ENCODE measurements at regions not wholly inside any gene's neighbourhood (a gene's known extent, or its start where the extent isn't known, plus 50 kb on each side); places are given as distances from the start of the nearest gene placed in this dataset.
"Not testable (repeated sequence)": the region's sequence is repeated elsewhere in the genome, so short reads cannot be mapped to it uniquely, and the experiment has no call there.

- Mint-ChIP-seq H3K36me3 (no peaks in the 10 kb centered on the region), H3K4me3 (no peak overlapping the region), H3K9me3 (no peaks in the 10 kb centered on the region), H3K4me1 (no peaks in the 10 kb centered on the region), H3K27me3 (no peaks in the 10 kb centered on the region), H3K27ac (no peak overlapping the region)
- peak; percentile 50 for ATAC-seq (ENCODE audit: low read depth)
- DNase-seq = no peak
- POLR2A ChIA-PET = no interaction called here
Measured at GRCh38 chr20:41734506-41734945, 116.3 kb upstream of the CHD6 start.

GRCh38 chr20:41733151-41733550, 115.0 kb upstream of the CHD6 start:
- Mint-ChIP-seq H3K27me3 (no peaks in the 10 kb centered on the region), H3K36me3 (no peaks in the 10 kb centered on the region), H3K27ac (no peak overlapping the region), H3K4me3 (no peak overlapping the region), H3K4me1 (no peaks in the 10 kb centered on the region), H3K9me3 (no peaks in the 10 kb centered on the region)
- DNase-seq (no peak), ATAC-seq (ENCODE audit: low read depth) (no peak)
- POLR2A ChIA-PET = no interaction called here

GRCh38 chr20:41731198-41731597, 113.0 kb upstream of the CHD6 start:
- ATAC-seq (ENCODE audit: low read depth); H3K36me3 Mint-ChIP-seq; H3K9me3 Mint-ChIP-seq; DNase-seq; H3K27ac Mint-ChIP-seq; H3K27me3 Mint-ChIP-seq; POLR2A ChIA-PET; H3K4me1 Mint-ChIP-seq; H3K4me3 Mint-ChIP-seq: not testable (repeated sequence)

GRCh38 chr20:41727681-41728080, 109.5 kb upstream of the CHD6 start:
- ATAC-seq (ENCODE audit: low read depth); H3K4me1 Mint-ChIP-seq; H3K27me3 Mint-ChIP-seq; DNase-seq; H3K27ac Mint-ChIP-seq; H3K4me3 Mint-ChIP-seq; POLR2A ChIA-PET; H3K36me3 Mint-ChIP-seq; H3K9me3 Mint-ChIP-seq: not testable (repeated sequence)

- H3K27ac Mint-ChIP-seq = no peak overlapping the region
Measured at GRCh38 chr20:41726727-41727126, 108.5 kb upstream of the CHD6 start.

GRCh38 chr20:41719151-41719550, 101.0 kb upstream of the CHD6 start:
- Mint-ChIP-seq H3K4me1 (no peaks in the 10 kb centered on the region), H3K4me3 (no peak overlapping the region), H3K27me3 (peaks cover 5% of the 10 kb centered on the region), H3K27ac (no peak overlapping the region), H3K9me3 (no peaks in the 10 kb centered on the region), H3K36me3 (no peaks in the 10 kb centered on the region)
- POLR2A ChIA-PET = no interaction called here
- DNase-seq (no peak), ATAC-seq (ENCODE audit: low read depth) (no peak)

More at GRCh38 chr20:41726727-41727126, 108.5 kb upstream of the CHD6 start:
- DNase-seq (no peak), ATAC-seq (ENCODE audit: low read depth) (no peak)
- Mint-ChIP-seq H3K27me3 (no peaks in the 10 kb centered on the region), H3K9me3 (no peaks in the 10 kb centered on the region), H3K4me1 (no peaks in the 10 kb centered on the region), H3K4me3 (no peak overlapping the region), H3K36me3 (no peaks in the 10 kb centered on the region)
- POLR2A ChIA-PET = no interaction called here

GRCh38 chr20:41717483-41717882, 99.3 kb upstream of the CHD6 start:
- H3K4me3 Mint-ChIP-seq = no peak overlapping the region
- no peaks in the 10 kb centered on the region for H3K9me3 Mint-ChIP-seq
- POLR2A ChIA-PET = no interaction called here
- no peaks in the 10 kb centered on the region for H3K4me1 Mint-ChIP-seq
- no peak overlapping the region for H3K27ac Mint-ChIP-seq
- ATAC-seq (ENCODE audit: low read depth) (no peak), DNase-seq (no peak)
- peaks cover 5% of the 10 kb centered on the region for H3K27me3 Mint-ChIP-seq
- no peaks in the 10 kb centered on the region for H3K36me3 Mint-ChIP-seq

- Mint-ChIP-seq H3K27ac (no peak overlapping the region), H3K4me3 (no peak overlapping the region), H3K9me3 (no peaks in the 10 kb centered on the region), H3K36me3 (no peaks in the 10 kb centered on the region), H3K27me3 (peaks cover 8% of the 10 kb centered on the region), H3K4me1 (no peaks in the 10 kb centered on the region)
- POLR2A ChIA-PET = no interaction called here
- no peak for ATAC-seq (ENCODE audit: low read depth)
- DNase-seq = no peak
Measured at GRCh38 chr20:41716911-41717310, 98.7 kb upstream of the CHD6 start.

GRCh38 chr20:41716436-41716835, 98.3 kb upstream of the CHD6 start:
- ATAC-seq (ENCODE audit: low read depth) (no peak), DNase-seq (no peak)
- H3K9me3 Mint-ChIP-seq = no peaks in the 10 kb centered on the region
- POLR2A ChIA-PET = no interaction called here
- H3K4me1 Mint-ChIP-seq = no peaks in the 10 kb centered on the region
- H3K36me3 Mint-ChIP-seq = no peaks in the 10 kb centered on the region
- H3K27me3 Mint-ChIP-seq = peaks cover 9% of the 10 kb centered on the region
- no peak overlapping the region for H3K27ac Mint-ChIP-seq
- no peak overlapping the region for H3K4me3 Mint-ChIP-seq

- H3K9me3 Mint-ChIP-seq = no peaks in the 10 kb centered on the region
- ATAC-seq (ENCODE audit: low read depth) = no peak
- no peak overlapping the region for H3K4me3 Mint-ChIP-seq
- no peaks in the 10 kb centered on the region for H3K36me3 Mint-ChIP-seq
- H3K27ac Mint-ChIP-seq = no peak overlapping the region
- no peaks in the 10 kb centered on the region for H3K4me1 Mint-ChIP-seq
- H3K27me3 Mint-ChIP-seq = peaks cover 9% of the 10 kb centered on the region
- no peak for DNase-seq
- POLR2A ChIA-PET = no interaction called here
Measured at GRCh38 chr20:41715526-41715925, 97.3 kb upstream of the CHD6 start.

- Mint-ChIP-seq H3K9me3 (no peaks in the 10 kb centered on the region), H3K36me3 (no peaks in the 10 kb centered on the region), H3K4me1 (no peaks in the 10 kb centered on the region), H3K27ac (no peak overlapping the region), H3K4me3 (no peak overlapping the region), H3K27me3 (peaks cover 9% of the 10 kb centered on the region)
- POLR2A ChIA-PET = no interaction called here
- ATAC-seq (ENCODE audit: low read depth) (no peak), DNase-seq (no peak)
Measured at GRCh38 chr20:41714030-41714429, 95.9 kb upstream of the CHD6 start.

GRCh38 chr20:41704896-41705295, 86.7 kb upstream of the CHD6 start:
- H3K4me3 Mint-ChIP-seq = no peak overlapping the region
- no peak overlapping the region for H3K27ac Mint-ChIP-seq
- POLR2A ChIA-PET = no interaction called here
- DNase-seq (no peak), ATAC-seq (ENCODE audit: low read depth) (no peak)
- H3K9me3 Mint-ChIP-seq = no peaks in the 10 kb centered on the region
- H3K4me1 Mint-ChIP-seq = no peaks in the 10 kb centered on the region
- no peaks in the 10 kb centered on the region for H3K36me3 Mint-ChIP-seq
- H3K27me3 Mint-ChIP-seq = no peaks in the 10 kb centered on the region

GRCh38 chr20:41702647-41703046, 84.5 kb upstream of the CHD6 start:
- DNase-seq = no peak
- ATAC-seq (ENCODE audit: low read depth) = no peak
- no peaks in the 10 kb centered on the region for H3K36me3 Mint-ChIP-seq
- H3K27ac Mint-ChIP-seq = no peak overlapping the region
- H3K27me3 Mint-ChIP-seq = no peaks in the 10 kb centered on the region
- H3K4me1 Mint-ChIP-seq = peaks cover under 1% of the 10 kb centered on the region
- no peak overlapping the region for H3K4me3 Mint-ChIP-seq
- POLR2A ChIA-PET = no interaction called here
- H3K9me3 Mint-ChIP-seq = no peaks in the 10 kb centered on the region

- no peak for DNase-seq
- ATAC-seq (ENCODE audit: low read depth) = no peak
- H3K36me3 Mint-ChIP-seq = no peaks in the 10 kb centered on the region
- POLR2A ChIA-PET = no interaction called here
- H3K4me3 Mint-ChIP-seq = no peak overlapping the region
- no peak overlapping the region for H3K27ac Mint-ChIP-seq
- peaks cover 2% of the 10 kb centered on the region for H3K4me1 Mint-ChIP-seq
- H3K27me3 Mint-ChIP-seq = no peaks in the 10 kb centered on the region
- no peaks in the 10 kb centered on the region for H3K9me3 Mint-ChIP-seq
Measured at GRCh38 chr20:41701588-41702348, 83.6 kb upstream of the CHD6 start.

- H3K4me1 Mint-ChIP-seq, H3K36me3 Mint-ChIP-seq, POLR2A ChIA-PET: not testable (repeated sequence)
Measured at GRCh38 chr20:41699673-41700072, 81.5 kb upstream of the CHD6 start.

More at GRCh38 chr20:41699673-41700072, 81.5 kb upstream of the CHD6 start:
- H3K9me3 Mint-ChIP-seq; H3K4me3 Mint-ChIP-seq; H3K27ac Mint-ChIP-seq; H3K27me3 Mint-ChIP-seq; DNase-seq; ATAC-seq (ENCODE audit: low read depth): not testable (repeated sequence)
